ENCODE measurements at regions not wholly inside any gene's neighbourhood (a gene's known extent, or its start where the extent isn't known, plus 50 kb on each side); places are given as distances from the start of the nearest gene placed in this dataset.
"Not testable (repeated sequence)": the region's sequence is repeated elsewhere in the genome, so short reads cannot be mapped to it uniquely, and the experiment has no call there.

GRCh38 chrX:50967736-50968135, 57.2 kb downstream of the BMP15 start:
- no peak for TF ChIP-seq CTCF (IDR thresholded peaks at IDR 0.05)
- Histone ChIP-seq H3K27ac (no peak overlapping the region), H3K9me3 (no peaks in the 10 kb centered on the region), H3K4me1 (no peaks in the 10 kb centered on the region), H3K36me3 (no peaks in the 10 kb centered on the region), H3K4me3 (no peak overlapping the region), H3K27me3 (no peaks in the 10 kb centered on the region)
- no peak for ATAC-seq
- DNase-seq: no peak
- intact Hi-C loops (cut with DNase I): no loop called here

- H3K9me3 ChIP-seq; intact Hi-C loops (cut with DNase I); ATAC-seq; H3K4me3 ChIP-seq; H3K27ac ChIP-seq; DNase-seq; H3K36me3 ChIP-seq; H3K4me1 ChIP-seq; H3K27me3 ChIP-seq: not testable (repeated sequence)
Measured at GRCh38 chrX:50968871-50969635, 58.5 kb downstream of the BMP15 start.

GRCh38 chrX:50971395-50971794, 60.9 kb downstream of the BMP15 start:
- no peak overlapping the region for H3K27ac ChIP-seq
- DNase-seq (no peak), ATAC-seq (no peak)
- H3K4me3 ChIP-seq: no peak overlapping the region
- H3K27me3 ChIP-seq: no peaks in the 10 kb centered on the region
- intact Hi-C loops (cut with DNase I): no loop called here
- H3K4me1 ChIP-seq: no peaks in the 10 kb centered on the region
- H3K36me3 ChIP-seq: no peaks in the 10 kb centered on the region
- TF ChIP-seq CTCF (IDR thresholded peaks at IDR 0.05): no peak
- H3K9me3 ChIP-seq: no peaks in the 10 kb centered on the region

GRCh38 chrX:50973199-50973598, 62.7 kb downstream of the BMP15 start:
- H3K9me3 ChIP-seq: no peaks in the 10 kb centered on the region
- intact Hi-C loops (cut with DNase I): no loop called here
- no peaks in the 10 kb centered on the region for H3K36me3 ChIP-seq
- H3K27me3 ChIP-seq: no peaks in the 10 kb centered on the region
- DNase-seq (no peak), ATAC-seq (no peak)
- TF ChIP-seq CTCF (IDR thresholded peaks at IDR 0.05): no peak
- no peak overlapping the region for H3K27ac ChIP-seq
- no peaks in the 10 kb centered on the region for H3K4me1 ChIP-seq
- no peak overlapping the region for H3K4me3 ChIP-seq

GRCh38 chrX:50978920-50979682, 68.6 kb downstream of the BMP15 start:
- H3K27ac ChIP-seq: no peak overlapping the region
- no peaks in the 10 kb centered on the region for H3K9me3 ChIP-seq
- no peak for DNase-seq
- no peak overlapping the region for H3K4me3 ChIP-seq
- no peak for TF ChIP-seq CTCF (IDR thresholded peaks at IDR 0.05)
- intact Hi-C loops (cut with DNase I): no loop called here
- ATAC-seq: no peak
- no peaks in the 10 kb centered on the region for H3K27me3 ChIP-seq
- no peaks in the 10 kb centered on the region for H3K36me3 ChIP-seq
- H3K4me1 ChIP-seq: no peaks in the 10 kb centered on the region

GRCh38 chrX:50980251-50980650, 69.7 kb downstream of the BMP15 start:
- no peak overlapping the region for H3K27ac ChIP-seq
- no peaks in the 10 kb centered on the region for H3K9me3 ChIP-seq
- no peaks in the 10 kb centered on the region for H3K4me1 ChIP-seq
- no peaks in the 10 kb centered on the region for H3K27me3 ChIP-seq
- no peak overlapping the region for H3K4me3 ChIP-seq
- no peak for DNase-seq
- TF ChIP-seq CTCF (IDR thresholded peaks at IDR 0.05): no peak
- intact Hi-C loops (cut with DNase I): no loop called here
- no peak for ATAC-seq
- H3K36me3 ChIP-seq: no peaks in the 10 kb centered on the region

All from upper lobe of right lung (tissue), 1 donor.